Hypothalamus (tissue), 51 donors: ENCODE measurements at regions not wholly inside any gene's neighbourhood (a gene's known extent, or its start where the extent isn't known, plus 50 kb on each side); places are given as distances from the start of the nearest gene placed in this dataset.
A peak's percentile ranks its signal among the peaks of the same experiment; 100 is the strongest.

ENCODE experiments used
- DNase-seq, 51 donors: peaks; one replicate each; lab custom pipeline; 2025; lab: John Stamatoyannopoulos, UW

DNA sequence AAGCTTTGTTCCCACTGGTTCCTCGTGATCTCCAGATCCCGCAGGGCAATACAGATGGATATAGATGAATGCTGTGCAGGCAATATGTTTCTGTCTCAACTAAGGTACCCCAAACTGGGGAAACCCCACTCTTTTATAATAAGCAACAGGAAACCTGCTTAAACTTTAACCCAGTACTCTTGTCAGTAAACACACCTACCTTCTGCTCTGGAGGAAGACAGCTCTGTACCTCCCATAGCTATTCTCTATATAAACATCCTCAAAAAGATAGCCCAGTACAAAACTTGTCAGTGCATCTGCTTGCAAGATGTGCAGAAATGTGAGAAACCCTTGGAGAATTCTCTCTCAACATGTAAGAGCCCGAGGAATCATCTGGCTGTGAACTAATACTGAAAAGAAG, 583.6 kb downstream of the OLFM4 start:
- no peak for DNase-seq

DNA sequence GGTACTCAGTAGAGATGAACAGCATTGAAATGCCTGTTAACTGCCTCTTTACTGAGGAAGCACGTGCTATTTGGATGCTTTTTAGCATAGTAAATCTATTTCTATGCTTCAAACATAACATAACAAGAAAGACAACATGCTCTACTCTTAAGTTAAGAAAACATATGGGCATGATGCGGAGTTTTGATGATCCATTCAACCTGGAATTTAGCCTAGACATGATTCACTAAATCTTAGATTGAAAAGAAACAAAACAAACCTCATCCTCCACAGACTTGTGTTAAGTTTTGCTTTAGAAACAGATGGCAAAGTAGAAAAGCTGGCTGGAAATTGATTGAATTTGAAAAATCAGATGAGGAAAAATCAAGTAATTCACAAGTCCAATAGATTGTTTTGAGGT, 593.8 kb downstream of the OLFM4 start:
- DNase-seq: no peak

DNA sequence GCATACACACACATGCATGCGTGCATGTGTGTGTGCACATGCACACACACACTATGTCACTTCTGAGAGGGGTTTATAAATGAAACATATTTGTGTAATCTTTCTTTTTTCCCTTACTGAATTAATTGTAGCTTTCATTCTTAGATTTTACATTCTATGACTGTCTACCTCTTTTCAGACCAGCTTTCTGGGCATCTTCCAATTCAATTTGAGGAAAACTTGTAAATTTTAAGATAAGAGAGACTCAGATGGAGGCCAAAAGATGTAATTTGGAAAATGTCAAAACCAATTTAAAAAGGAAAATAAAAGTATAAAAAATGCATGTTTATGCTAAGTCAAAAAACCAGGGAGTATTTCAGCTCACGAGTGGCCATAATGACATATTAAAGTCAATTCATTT, 594.5 kb downstream of the OLFM4 start:
- DNase-seq: no peak

DNA sequence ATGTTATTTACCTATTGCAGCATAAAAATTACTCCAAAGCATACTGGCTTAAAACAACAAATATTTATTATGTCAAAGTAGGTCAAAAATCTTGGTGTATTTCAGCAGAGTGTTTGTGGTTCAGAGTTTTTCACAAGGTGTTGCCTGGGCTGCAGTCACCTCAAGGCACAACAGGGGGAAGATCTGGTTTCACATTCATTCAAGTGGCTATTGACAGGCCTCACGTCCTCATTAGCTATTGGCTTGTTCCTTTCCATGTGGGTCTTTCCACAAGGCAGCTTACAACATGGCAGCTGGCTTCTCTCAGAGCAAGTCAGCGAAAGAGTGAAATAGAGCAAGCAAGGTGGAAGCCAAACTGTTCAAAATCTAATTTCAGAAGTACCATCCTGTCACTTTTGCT, 602.9 kb downstream of the OLFM4 start:
- DNase-seq: no peak

DNA sequence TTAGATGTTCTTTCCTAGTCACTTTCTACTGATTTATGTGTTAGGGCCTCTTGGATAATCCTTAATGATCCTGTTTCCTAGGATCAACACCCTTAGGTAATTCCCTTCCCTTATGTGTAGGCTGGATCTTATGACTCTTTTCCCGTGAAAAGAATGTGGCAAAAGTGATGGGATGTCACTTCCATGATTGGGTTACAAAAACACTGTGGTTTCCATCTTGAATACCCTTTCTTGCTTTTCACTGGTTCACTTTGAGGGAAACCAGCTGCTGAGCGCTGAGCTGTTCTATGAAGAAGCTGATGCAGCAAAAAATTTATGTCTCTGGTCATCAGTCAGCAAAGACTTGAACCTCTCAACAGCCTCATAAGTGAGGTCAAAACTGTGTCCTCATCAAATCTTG, 609.4 kb downstream of the OLFM4 start:
- no peak for DNase-seq

DNA sequence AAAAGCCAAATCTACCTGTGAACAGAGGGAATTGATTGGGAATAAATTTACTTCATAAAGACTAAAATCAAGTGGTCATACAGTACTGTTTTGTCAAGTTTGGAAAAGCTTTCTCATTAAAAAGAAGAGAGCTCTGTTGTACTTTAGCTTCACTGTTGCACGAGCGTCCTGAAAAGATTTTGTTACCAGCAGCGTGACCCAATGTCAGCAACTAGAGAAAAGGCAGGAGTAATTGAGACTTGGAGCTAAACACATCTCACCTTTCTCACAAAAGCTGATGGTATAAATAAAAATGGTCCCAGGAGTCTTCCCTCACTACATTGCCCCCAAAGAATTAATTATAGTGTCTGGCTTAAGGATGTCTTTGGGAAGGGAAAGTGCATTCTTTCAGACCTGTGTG, 613.7 kb downstream of the OLFM4 start:
- no peak for DNase-seq

DNA sequence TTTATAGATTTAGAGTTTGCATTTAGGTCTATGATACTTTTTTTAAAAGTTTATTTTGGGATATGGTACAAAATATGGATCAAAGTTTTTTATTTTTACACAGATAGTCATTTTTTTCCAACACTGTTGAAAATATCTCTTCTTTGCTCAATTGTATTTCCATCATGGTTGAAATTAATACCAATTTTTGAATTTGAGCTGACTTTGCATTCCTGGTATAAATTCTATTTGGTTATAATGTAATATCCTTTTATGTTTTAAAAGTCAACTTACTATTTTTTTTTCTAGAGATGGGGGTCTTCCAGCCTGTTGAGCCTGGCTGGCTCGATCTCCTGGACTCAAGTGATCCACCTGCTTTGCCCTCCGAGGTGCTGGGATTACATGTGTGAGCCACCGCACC, 620.1 kb downstream of the OLFM4 start:
- DNase-seq: no peak

DNA sequence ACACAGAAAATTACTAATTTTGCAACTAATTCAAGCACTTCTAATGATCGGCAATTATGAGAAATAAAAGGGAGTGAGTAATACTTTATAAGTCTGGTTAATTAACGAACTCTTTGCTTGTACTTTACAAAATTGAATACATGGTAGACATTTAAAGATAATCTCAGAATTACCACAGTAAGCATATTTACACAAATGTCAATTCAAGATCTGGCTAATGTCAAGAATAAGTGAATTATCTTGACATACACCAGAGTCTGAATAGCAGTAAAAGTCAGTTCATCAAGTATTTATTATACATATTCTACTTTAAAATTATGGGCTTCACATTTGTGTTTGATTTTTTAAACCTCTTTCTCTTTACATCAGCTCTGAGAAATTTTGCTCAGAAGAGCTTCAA, 643.4 kb downstream of the OLFM4 start:
- DNase-seq: no peak

DNA sequence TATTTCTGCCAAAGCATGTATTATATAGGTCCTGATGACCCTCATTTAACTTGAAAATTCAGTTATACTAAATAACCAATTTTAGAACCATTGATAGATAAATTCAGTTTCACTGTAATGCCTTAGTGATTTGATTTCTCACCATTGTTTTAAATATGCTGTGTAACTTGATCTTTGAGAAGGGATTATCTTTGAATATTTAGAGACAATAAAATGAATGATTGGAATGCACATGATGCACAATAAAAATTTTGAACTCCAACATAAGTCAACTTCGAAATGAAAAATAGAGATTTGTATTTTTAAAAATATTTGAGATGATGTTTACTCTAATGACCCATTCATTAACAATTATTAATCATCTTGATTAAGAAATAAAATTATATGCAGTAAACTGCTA, 654.5 kb downstream of the OLFM4 start:
- no peak for DNase-seq

DNA sequence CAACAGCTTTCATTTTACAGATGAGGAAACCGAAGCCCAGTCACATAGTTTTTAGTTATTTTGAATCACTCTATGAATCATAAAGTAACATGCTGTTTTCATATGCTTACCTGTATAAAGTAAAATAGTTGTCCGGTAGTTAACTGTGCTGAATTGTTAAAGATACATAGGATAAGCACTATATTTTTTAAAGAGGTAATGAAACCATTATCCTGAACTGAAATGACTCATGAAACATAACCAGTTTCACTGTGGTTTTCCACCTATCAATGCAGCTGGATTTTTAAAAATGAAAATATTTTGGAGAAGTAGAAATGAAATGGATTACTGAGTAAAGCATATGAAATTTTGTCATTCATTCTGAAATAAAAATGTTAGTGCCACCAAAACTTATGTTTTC, 655.0 kb downstream of the OLFM4 start:
- DNase-seq: no peak

DNA sequence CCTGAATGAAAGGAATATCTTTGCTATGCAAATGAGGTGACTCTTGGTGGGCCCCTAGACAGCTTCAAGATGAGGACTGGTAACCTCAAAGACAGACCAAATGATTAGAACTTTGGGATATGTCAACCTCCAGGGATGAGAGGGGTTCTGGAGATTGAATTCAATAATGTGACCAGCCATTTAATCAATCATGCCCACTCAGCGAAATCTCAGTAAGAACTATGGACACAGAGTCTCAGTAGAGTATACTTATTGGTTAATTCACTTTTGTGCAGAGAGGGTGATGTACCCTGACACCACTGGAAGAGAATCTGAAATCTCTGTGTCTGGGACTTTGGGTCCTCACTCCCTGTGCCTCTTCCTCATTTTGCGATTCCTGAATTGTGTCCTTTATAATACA, 662.8 kb downstream of the OLFM4 start:
- DNase-seq: no peak

DNA sequence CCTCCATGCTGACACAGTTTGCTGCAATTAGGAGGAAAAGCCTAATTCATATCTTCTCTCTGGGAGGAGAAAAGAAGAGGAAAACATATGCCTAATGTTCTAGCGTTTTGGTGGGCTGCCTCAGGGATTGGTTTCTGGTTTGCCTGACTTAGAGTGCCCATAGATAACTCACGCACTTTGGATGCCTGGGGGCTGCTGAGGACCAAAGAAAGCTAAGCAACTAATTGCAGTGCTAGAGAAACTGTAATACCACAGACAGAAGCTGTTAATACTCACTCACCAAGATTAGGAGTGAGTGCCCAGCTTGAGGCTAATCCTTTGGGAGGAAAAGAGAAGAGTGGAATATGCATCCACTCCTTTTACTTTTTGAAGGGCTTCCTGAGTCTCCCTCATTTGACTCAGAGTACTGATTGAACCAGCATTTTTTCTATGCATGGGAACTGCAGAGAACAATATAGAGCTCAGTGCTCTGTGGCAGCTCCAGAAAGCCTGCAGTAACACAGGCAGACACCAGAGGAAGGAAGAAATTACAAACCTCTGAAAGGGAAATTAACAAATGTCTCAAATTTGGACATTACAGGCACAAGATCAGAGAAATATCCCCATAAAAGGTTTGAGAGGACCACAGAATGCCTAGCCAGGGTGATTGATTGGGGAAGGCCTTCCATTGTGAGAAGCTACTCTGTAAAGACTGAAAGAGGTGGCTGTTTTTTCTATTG, 666.4 kb downstream of the OLFM4 start:
- no peak for DNase-seq

DNA sequence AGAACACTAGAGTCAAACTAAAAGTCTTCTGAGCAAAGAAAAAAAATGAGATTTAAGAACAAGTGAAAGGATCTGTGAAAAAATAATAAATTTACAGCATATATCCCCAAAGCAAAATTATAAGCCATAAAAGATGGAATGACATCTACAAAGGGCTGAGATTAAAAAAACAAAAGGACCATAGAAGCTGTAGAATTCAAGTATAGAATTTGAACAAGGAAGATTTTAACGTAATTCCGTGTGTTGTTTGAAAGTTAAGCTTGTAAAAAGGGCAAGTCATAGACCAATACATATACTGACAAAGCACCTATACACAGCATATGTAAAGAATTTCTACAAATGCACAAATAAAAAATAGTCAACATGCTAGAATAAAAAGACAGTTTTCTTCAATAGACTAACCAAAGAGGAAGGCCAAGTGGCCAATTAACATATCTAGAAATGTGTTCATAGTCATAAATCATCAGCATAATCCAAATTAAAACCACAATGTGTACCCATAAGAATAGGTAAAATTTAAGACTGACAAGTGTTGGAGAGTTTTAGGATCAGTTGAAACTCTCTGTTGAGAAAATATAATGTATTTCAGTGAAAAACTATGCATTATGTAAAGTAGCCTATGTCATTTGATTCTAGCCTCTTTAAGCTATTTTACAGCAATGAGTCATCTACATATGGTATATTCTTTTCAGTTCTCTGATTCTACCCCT, 674.9 kb downstream of the OLFM4 start:
- DNase-seq: no peak

DNA sequence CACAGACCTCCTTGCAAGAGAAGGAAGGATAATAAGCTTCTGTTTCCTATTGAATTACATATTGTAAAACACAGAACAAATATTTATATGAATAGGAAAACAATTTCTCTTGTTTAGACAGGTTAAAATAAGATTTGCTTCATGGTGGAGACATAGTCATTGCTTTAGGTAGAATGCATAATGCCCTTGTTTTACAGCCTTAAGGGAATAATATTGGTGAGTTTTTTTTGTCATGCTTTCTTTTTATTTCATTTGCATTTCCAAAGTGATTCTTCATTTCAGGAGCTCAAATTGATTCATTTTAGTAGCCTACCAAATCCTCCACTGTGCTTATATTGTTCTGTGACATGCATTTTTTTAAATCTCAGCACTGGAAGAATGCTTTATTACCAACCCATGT, 690.7 kb downstream of the OLFM4 start:
- no peak for DNase-seq

DNA sequence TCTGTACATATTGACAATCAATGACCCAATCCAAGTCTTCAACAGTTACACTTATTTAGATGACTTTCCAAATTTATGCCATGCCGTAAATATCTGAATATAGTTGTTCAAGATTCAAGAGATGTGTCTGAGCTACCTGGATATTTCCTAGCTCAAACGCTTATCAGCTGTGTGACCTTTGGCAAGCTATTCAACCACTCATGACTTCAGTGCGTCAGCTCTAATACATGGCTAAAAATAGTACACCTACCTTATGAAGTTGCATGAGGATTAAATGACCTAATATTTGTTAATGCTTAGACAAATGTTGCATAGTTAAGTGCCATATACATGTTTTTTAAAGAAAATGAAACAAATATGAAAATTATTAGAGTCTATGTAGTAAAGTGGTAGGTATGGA, 704.1 kb downstream of the OLFM4 start:
- no peak for DNase-seq

DNA sequence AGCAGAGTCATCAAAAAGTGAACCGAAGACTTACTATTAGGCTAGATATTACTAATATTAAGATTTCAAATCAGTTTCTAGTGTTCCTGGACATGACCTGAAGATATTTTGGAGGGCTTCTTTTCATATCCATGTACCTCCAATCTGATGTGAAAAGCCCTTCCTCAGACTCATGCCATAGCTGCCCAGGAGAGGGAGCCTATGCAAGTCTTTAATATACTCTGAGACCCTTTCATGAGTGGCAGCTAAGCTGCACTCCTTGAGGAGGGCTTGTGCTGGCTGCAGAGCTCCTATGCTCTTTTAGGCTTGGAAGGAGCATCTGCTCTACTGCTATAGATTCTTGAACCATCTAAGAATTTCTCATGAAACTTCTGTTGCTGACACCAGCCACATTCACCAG, 715.3 kb downstream of the OLFM4 start:
- DNase-seq: no peak

DNA sequence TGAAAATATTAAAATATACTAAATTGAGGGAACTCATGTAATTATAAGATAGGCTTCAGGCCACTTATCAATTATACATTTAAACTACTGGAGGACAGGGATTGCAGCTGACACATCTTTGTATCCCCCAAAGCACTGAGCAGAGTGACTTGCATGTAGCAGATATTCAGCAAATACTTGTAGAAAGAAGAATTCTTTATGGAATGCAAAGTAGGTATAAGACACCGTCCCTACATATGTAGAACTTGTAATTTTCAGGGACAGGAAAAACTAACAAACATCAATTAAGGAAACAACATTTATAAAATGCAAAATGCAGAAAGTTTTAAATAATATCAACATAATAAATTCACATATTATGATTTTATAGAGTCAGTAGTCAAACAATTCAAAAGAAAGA, 719.2 kb downstream of the OLFM4 start:
- DNase-seq: no peak

DNA sequence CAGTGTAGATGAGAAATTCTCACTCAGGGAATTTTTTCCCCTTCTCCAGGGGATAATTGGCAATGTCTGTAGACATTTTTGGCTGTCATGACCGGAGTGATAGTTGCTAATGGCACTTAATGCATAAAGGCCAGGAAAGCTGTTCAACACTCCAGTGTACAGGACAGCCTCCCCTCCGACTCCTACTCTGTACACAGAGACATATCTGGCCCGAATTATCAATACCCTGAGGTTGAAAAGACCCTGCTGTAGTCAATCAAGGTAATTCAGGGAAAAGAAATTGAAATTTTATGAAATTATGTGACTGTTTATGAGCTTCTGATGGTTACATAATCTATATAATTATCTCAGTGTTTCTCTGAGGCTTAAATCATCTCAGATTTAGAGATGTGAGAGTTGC, 720.7 kb downstream of the OLFM4 start:
- no peak for DNase-seq

DNA sequence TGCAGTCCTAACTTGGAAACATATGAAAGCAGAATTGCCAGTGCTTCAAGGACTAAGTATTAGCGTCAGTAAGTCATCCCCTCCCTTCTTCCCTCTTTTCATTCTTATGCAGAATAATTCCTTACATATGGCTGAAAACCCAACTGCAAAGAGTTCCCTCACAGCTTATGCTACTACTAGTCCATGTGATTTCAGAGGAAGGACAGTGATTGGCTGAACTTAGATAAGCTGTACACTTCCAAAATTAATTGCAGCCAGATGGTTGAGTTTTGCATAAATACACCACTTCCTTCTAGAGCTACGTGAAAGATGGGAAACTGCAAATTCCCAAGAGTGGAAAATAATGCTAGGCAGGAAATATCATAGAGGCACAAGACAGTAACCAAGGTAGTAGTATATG, 730.4 kb downstream of the OLFM4 start:
- DNase-seq: no peak

DNA sequence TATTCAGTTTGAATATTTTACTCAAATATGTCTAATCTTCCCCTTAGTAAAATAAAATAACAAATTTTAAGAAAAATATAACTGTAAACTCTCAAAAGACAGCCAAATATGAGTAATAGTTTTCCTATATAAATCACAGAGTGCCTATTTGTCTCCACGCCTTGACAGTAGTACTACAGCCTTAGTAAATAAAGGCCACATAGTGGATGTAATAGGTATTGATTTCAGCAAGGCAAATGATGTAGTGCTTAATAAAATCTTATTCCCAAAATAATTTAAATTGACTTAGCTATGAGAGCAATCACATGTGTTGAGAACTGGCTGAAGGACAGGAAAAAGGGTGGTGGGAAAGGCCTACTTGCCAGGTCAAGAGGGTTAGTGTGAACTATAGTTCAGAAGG, 747.2 kb downstream of the OLFM4 start:
- no peak for DNase-seq

DNA sequence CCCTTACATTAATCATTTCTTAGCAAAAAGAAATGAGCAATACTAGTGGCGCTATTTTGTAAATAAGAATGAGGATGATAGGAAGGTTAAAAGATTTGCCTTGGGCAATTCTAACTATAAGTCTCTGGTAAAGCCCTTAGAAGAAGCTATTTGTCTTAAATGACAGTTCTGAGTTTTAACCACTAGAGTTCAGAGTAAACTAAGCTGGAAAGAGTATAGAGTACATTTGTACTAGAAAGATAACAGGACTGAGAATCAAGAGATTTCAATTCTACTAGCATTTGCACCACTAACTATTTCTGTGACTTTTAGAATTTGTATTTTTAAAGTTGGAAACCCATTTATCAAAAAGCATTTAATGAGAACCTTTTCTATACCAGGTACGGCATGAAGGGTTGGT, 750.3 kb downstream of the OLFM4 start:
- no peak for DNase-seq

DNA sequence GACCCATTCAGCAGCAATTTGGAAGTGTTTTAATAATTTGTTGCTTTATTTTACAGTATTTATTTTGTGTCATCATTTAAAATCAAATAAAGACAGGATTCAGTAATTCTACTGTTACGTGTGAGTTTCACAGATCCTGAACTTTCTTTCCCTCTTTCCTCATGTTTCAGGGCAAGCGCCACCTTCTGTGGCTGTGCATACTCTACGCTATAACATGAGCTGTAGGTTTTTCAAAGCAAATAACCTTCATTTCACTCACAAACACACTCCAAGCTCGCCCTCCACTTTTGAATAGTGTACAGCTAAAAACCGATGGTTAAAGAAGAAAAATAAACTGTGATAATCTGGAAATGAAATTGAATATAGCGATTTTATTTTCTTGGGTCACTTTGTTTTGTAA, 753.3 kb downstream of the OLFM4 start:
- no peak for DNase-seq

DNA sequence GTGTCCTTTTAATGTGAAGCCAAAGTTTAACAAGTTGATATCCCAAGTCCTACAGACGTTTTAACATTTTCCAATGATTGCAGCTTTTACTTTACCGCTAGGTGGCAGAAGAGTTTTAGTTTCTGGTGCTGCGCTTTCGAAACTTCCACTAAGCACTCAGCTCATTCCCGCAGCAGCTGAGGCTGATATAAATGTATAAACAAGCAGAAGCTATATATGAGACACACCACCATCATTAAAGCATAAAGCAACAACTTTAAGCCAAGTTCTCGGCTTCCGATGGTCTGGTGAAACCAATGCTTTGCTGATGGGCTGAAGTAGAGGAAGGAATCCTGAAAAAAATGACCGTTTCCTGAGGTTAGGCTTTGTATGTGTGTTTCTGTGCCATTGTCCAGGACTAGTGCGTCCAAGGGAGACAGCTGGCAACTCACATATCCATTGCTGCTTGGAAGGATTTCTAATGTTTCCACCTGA, 753.9 kb downstream of the OLFM4 start:
- DNase-seq: peak in 23 of 51 donors; percentile 1 to 83 (median 22)
